ENCODE measurements at regions not wholly inside any gene's neighbourhood (a gene's known extent, or its start where the extent isn't known, plus 50 kb on each side); places are given as distances from the start of the nearest gene placed in this dataset.

GRCh38 chr9:85114799-85115198, 445.3 kb downstream of the NTRK2 start:
- H3K36me3 ChIP-seq (ENCODE audit: control insufficient read depth, insufficient read depth, low read length) = no peaks in the 10 kb centered on the region
- no peaks in the 10 kb centered on the region for H3K27me3 ChIP-seq (ENCODE audit: control insufficient read depth, insufficient read depth, low read length)
- DNase-seq (ENCODE audit: low read depth) = peak; percentile 2
- TF ChIP-seq CTCF (IDR thresholded peaks at IDR 0.05; ENCODE audit: insufficient read depth, low read length, poor library complexity, severe bottlenecking) = no peak
- H3K4me3 ChIP-seq (ENCODE audit: low read depth, low read length) = no peak overlapping the region

- DNase-seq (ENCODE audit: low read depth) = no peak
- Histone ChIP-seq H3K27me3 (ENCODE audit: control insufficient read depth, insufficient read depth, low read length) (no peaks in the 10 kb centered on the region), H3K4me3 (ENCODE audit: low read depth, low read length) (no peak overlapping the region), H3K36me3 (ENCODE audit: control insufficient read depth, insufficient read depth, low read length) (no peaks in the 10 kb centered on the region)
- no peak for TF ChIP-seq CTCF (IDR thresholded peaks at IDR 0.05; ENCODE audit: insufficient read depth, low read length, poor library complexity, severe bottlenecking)
These were observed 443.4 kb downstream of the NTRK2 start for GRCh38 chr9:85112933-85113418.

GRCh38 chr9:85112391-85112790, 442.9 kb downstream of the NTRK2 start:
- TF ChIP-seq CTCF (IDR thresholded peaks at IDR 0.05; ENCODE audit: insufficient read depth, low read length, poor library complexity, severe bottlenecking) = no peak

GRCh38 chr9:85108746-85109145, 439.2 kb downstream of the NTRK2 start:
- DNase-seq (ENCODE audit: low read depth) = no peak
- Histone ChIP-seq H3K4me3 (ENCODE audit: low read depth, low read length) (no peak overlapping the region), H3K36me3 (ENCODE audit: control insufficient read depth, insufficient read depth, low read length) (no peaks in the 10 kb centered on the region), H3K27me3 (ENCODE audit: control insufficient read depth, insufficient read depth, low read length) (no peaks in the 10 kb centered on the region)
- no peak for TF ChIP-seq CTCF (IDR thresholded peaks at IDR 0.05; ENCODE audit: insufficient read depth, low read length, poor library complexity, severe bottlenecking)

More at GRCh38 chr9:85112391-85112790, 442.9 kb downstream of the NTRK2 start:
- no peak overlapping the region for H3K4me3 ChIP-seq (ENCODE audit: low read depth, low read length)
- no peaks in the 10 kb centered on the region for H3K27me3 ChIP-seq (ENCODE audit: control insufficient read depth, insufficient read depth, low read length)
- no peak for DNase-seq (ENCODE audit: low read depth)
- H3K36me3 ChIP-seq (ENCODE audit: control insufficient read depth, insufficient read depth, low read length) = no peaks in the 10 kb centered on the region

GRCh38 chr9:85108229-85108628, 438.7 kb downstream of the NTRK2 start:
- DNase-seq (ENCODE audit: low read depth) = no peak
- no peak for TF ChIP-seq CTCF (IDR thresholded peaks at IDR 0.05; ENCODE audit: insufficient read depth, low read length, poor library complexity, severe bottlenecking)
- H3K27me3 ChIP-seq (ENCODE audit: control insufficient read depth, insufficient read depth, low read length) = no peaks in the 10 kb centered on the region
- no peak overlapping the region for H3K4me3 ChIP-seq (ENCODE audit: low read depth, low read length)
- H3K36me3 ChIP-seq (ENCODE audit: control insufficient read depth, insufficient read depth, low read length) = no peaks in the 10 kb centered on the region

DNA sequence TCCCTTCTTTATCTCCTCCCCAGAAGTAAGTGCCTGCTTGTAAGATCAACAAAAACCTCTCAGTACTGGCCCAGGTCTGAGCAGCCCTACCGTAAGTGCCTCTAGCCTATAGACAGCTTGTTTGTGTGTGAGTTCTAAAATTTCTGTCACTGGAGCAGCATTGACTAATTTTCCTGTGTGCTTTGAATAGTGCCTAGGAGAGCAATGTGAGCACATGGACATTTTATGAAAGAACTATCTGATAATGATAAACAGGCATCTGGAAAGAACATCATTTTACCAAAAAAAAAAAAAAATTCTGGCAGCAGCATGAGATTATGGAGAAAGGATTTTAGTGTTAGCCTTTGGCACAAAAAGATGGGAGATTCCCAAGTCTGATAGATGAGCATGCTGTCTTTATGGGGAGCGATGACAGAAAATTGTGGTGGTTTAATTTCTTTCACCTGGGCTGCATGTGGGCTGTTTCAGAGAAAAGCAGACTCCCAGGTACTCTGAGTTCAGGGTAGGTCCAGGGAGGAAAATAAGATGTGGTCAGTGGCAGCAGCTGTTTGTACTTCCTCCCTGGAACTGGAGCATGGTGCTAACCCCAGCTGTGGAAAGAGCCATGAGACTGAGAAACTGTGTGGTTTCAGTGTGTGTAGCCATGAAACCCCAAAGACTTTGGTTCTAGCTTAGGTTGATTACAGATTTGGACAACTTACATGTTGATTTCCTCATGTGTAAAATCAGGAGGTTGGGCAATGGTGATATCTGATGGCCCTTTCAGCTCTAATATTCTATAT, 419.9 kb downstream of the NTRK2 start:
- DNase-seq (ENCODE audit: low read depth) = no peak
- H3K4me3 ChIP-seq (ENCODE audit: low read depth, low read length) = no peak overlapping the region
- TF ChIP-seq CTCF (IDR thresholded peaks at IDR 0.05; ENCODE audit: insufficient read depth, low read length, poor library complexity, severe bottlenecking) = no peak
- H3K36me3 ChIP-seq (ENCODE audit: control insufficient read depth, insufficient read depth, low read length) = no peaks in the 10 kb centered on the region
- H3K27me3 ChIP-seq (ENCODE audit: control insufficient read depth, insufficient read depth, low read length) = no peaks in the 10 kb centered on the region

Measured in kidney epithelial cell (primary cell).